Liver (tissue), 7 donors: ENCODE measurements at regions not wholly inside any gene's neighbourhood (a gene's known extent, or its start where the extent isn't known, plus 50 kb on each side); places are given as distances from the start of the nearest gene placed in this dataset.

ENCODE experiments used
- DNase-seq: peaks from one replicate; pipeline ENCODE4 v3.0.0-alpha.2; 2017; ENCODE audit warnings: low spot score
- H3K27ac ChIP-seq, 2 donors: one replicate each; pipeline ENCODE4 v1.7.0; 2013; ENCODE audit warnings: inconsistent platforms in 2 of 2, low read length in 2 of 2, control low read depth in 1 of 2, low read depth in 1 of 2, mild to moderate bottlenecking in 1 of 2
- H3K27me3 ChIP-seq, 4 donors: one replicate each; pipeline versions ENCODE4 v1.6.1 to v1.7.0; 2013; ENCODE audit warnings: low read length in 3 of 4, inconsistent platforms in 1 of 4, mild to moderate bottlenecking in 1 of 4, moderate library complexity in 1 of 4; ENCODE audit not compliant: control insufficient read depth in 4 of 4, insufficient read depth in 4 of 4
- H3K36me3 ChIP-seq, 4 donors: one replicate each; pipeline versions ENCODE4 v1.6.1 to v1.7.0; 2013; ENCODE audit warnings: low read length in 3 of 4, mild to moderate bottlenecking in 3 of 4, low read depth in 1 of 4, moderate library complexity in 1 of 4; ENCODE audit not compliant: control insufficient read depth in 4 of 4, insufficient read depth in 3 of 4
- H3K4me1 ChIP-seq, 4 donors: one replicate each; pipeline versions ENCODE4 v1.6.1 to v1.7.0; 2013; ENCODE audit warnings: low read length in 3 of 4, mild to moderate bottlenecking in 3 of 4, moderate library complexity in 1 of 4; ENCODE audit not compliant: control insufficient read depth in 4 of 4, insufficient read depth in 4 of 4
- H3K4me3 ChIP-seq, 3 donors: one replicate each; pipeline versions ENCODE4 v1.6.1 to v1.7.0; 2013; ENCODE audit warnings: low read length in 3 of 3, control low read depth in 1 of 3, low read depth in 1 of 3, mild to moderate bottlenecking in 1 of 3
- H3K9ac ChIP-seq, 2 donors: one replicate each; pipeline ENCODE4 v1.7.0; 2013; ENCODE audit warnings: low read length in 2 of 2, mild to moderate bottlenecking in 2 of 2, moderate library complexity in 2 of 2, control low read depth in 1 of 2, low read depth in 1 of 2
- H3K9me3 ChIP-seq, 4 donors: one replicate each; pipeline versions ENCODE4 v1.6.1 to v1.7.0; 2013; ENCODE audit warnings: low read length in 3 of 4; ENCODE audit not compliant: control insufficient read depth in 4 of 4
- EGR1 ChIP-seq, 2 donors: IDR thresholded peaks; 2 replicates each; pipeline ENCODE4 v1.6.1; 2016 to 2018; ENCODE audit warnings: antibody characterized with exemption in 2 of 2, low read depth in 2 of 2
- FOXA1 ChIP-seq: IDR thresholded peaks from 2 replicates; pipeline ENCODE4 v1.6.1; 2016; ENCODE audit warnings: antibody characterized with exemption
- HNF4A ChIP-seq, 2 donors: conservative IDR thresholded peaks; 2 replicates each; pipeline ENCODE4 v1.6.1; 2016; ENCODE audit warnings: antibody characterized with exemption in 2 of 2, mild to moderate bottlenecking in 2 of 2
- REST ChIP-seq: IDR thresholded peaks from 2 replicates; pipeline ENCODE4 v1.6.1; 2016; ENCODE audit warnings: antibody characterized with exemption, mild to moderate bottlenecking
- RXRA ChIP-seq, 2 donors: IDR thresholded peaks; 2 replicates each; pipeline ENCODE4 v1.6.1; 2017 to 2018; ENCODE audit warnings: antibody characterized with exemption in 2 of 2, mild to moderate bottlenecking in 1 of 2
- SP1 ChIP-seq: IDR thresholded peaks from 2 replicates; pipeline ENCODE4 v1.6.1; 2018; ENCODE audit warnings: antibody characterized with exemption, mild to moderate bottlenecking
- TAF1 ChIP-seq: conservative IDR thresholded peaks from 2 replicates; pipeline ENCODE4 v1.6.1; 2016; ENCODE audit warnings: antibody characterized with exemption, mild to moderate bottlenecking
- YY1 ChIP-seq: IDR thresholded peaks from 2 replicates; pipeline ENCODE4 v1.6.1; 2016; ENCODE audit warnings: antibody characterized with exemption, mild to moderate bottlenecking
- ZBTB33 ChIP-seq: IDR thresholded peaks from 2 replicates; pipeline ENCODE4 v1.6.1; 2016; ENCODE audit warnings: antibody characterized with exemption
- WGBS: extraction: QIAGEN DNeasy Blood & Tissue Kit; methylation state at CpG from one replicate; pipeline ENCODE4 v1.1.7; 2013; 5-methylcytosine and 5-hydroxymethylcytosine counted together
- donor health status: healthy.
- donor health status: healthy.
- donor health status: healthy.
- donor health status: healthy.

GRCh38 chrX:46310815-46311497 lies 234.3 kb downstream of the ZNF674 start:
- Histone ChIP-seq H3K9me3 (peaks cover 0 to 1% (median 0%) of the 10 kb centered on the region in 4 donors), H3K27me3 (peaks cover 0 to 3% (median 0%) of the 10 kb centered on the region in 4 donors), H3K27ac (no peak overlapping the region), H3K4me3 (no peak overlapping the region), H3K36me3 (no peaks in the 10 kb centered on the region), H3K4me1 (no peaks in the 10 kb centered on the region), H3K9ac (no peak overlapping the region)
- WGBS, result 77% methylated on average over 4 of the region's 4 CpGs
- TF ChIP-seq YY1 (no peak), REST (no peak)
- no peak for DNase-seq

- 70% methylated on average over 3 of the region's 3 CpGs for WGBS
- peaks cover 0 to 3% (median 0%) of the 10 kb centered on the region in 4 donors for H3K9me3 ChIP-seq
- TF ChIP-seq HNF4A (conservative IDR thresholded peaks at IDR 0.05) (no peak), YY1 (no peak), RXRA (IDR thresholded peaks at IDR 0.05) (no peak), SP1 (no peak), FOXA1 (no peak), EGR1 (IDR thresholded peaks at IDR 0.05; ENCODE audit: low read depth in 2 of 2) (no peak), REST (no peak), ZBTB33 (no peak), TAF1 (no peak)
Measured at GRCh38 chrX:46308110-46308509, 237.1 kb downstream of the ZNF674 start.

More at GRCh38 chrX:46308110-46308509, 237.1 kb downstream of the ZNF674 start:
- no peak overlapping the region for H3K4me3 ChIP-seq
- no peak for DNase-seq
- no peak overlapping the region for H3K9ac ChIP-seq
- H3K27me3 ChIP-seq, result peaks cover 0 to 3% (median 0%) of the 10 kb centered on the region in 4 donors
- no peaks in the 10 kb centered on the region for H3K36me3 ChIP-seq
- H3K4me1 ChIP-seq, result no peaks in the 10 kb centered on the region
- H3K27ac ChIP-seq, result no peak overlapping the region
